ENCODE measurements at regions not wholly inside any gene's neighbourhood (a gene's known extent, or its start where the extent isn't known, plus 50 kb on each side); places are given as distances from the start of the nearest gene placed in this dataset.
"Not testable (repeated sequence)": the region's sequence is repeated elsewhere in the genome, so short reads cannot be mapped to it uniquely, and the experiment has no call there.

- DNase-seq, result no peak
These were observed 2338.6 kb downstream of the LRRC4C start for GRCh38 chr11:39120890-39121289.

- DNase-seq, result no peak
These were observed 2345.8 kb downstream of the LRRC4C start for GRCh38 chr11:39113606-39114005.

GRCh38 chr11:39102236-39102635 lies 2357.2 kb downstream of the LRRC4C start:
- no peak for DNase-seq

GRCh38 chr11:39078465-39078864 lies 2381.0 kb downstream of the LRRC4C start:
- DNase-seq, result no peak

- DNase-seq, result no peak
These were observed 2421.8 kb downstream of the LRRC4C start for GRCh38 chr11:39037611-39038010.

DNA sequence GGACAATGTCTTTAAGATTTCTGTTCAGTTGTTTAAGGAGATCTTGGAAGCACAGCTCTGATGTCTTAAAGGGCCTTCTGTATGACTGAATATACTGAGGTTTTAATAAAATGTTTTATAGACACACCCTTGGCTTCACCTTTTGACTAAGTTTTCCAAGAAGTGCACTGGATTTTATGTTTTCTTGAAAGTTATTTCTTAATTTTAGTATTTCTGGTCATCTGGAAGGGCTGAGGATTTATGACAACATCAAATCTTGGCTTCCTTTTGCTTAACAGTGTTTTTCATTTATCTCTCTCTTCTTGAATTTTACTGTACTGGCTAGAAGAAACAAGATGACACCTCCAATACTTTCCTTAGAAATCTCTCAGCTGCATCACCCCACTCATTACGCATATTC lies 2423.4 kb downstream of the LRRC4C start:
- DNase-seq, result no peak

DNA sequence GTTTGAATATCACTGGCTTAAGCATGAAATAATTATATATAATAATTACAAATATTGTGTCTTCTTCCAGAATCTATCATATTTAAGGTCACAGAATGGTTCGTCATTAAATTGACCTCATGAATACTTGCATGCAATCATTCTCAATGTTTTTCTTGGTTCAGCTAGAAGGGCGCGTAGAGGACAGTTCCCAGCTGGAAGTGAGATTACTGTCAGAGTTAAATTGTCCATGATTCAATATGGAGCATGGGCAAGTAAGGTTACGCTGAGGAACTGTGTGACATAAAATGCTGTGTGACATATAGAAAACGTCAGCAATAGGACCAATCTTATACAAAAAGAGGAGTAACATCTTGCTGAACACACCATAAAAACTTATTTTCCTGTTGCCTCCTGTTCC lies 2423.5 kb upstream of the RAG2 start:
- no peak for DNase-seq

GRCh38 chr11:39011797-39012196 lies 2413.8 kb upstream of the RAG2 start:
- DNase-seq, result no peak

- DNase-seq, result no peak
These were observed 2392.8 kb upstream of the RAG2 start for GRCh38 chr11:38990841-38991240.

DNA sequence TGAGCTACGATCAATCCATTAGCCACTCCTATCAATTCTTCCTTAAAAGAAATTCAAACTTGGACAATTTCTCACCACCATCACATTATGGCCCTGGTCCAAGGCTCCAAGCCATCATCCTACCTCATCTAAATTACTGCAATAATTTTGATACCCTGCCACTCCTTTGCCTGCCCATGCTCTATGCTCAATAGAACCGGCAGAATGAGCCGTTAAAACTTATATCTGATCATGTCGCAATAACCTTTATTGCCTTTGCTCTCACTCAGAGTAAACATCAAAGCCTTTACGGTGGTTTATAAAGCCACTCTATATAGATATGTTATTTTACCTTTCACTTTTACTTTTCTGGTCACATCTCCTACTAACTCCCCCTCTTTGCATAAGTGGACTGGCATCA lies 2392.1 kb upstream of the RAG2 start:
- no peak for DNase-seq

GRCh38 chr11:38988908-38989307 lies 2390.9 kb upstream of the RAG2 start:
- no peak for DNase-seq

DNA sequence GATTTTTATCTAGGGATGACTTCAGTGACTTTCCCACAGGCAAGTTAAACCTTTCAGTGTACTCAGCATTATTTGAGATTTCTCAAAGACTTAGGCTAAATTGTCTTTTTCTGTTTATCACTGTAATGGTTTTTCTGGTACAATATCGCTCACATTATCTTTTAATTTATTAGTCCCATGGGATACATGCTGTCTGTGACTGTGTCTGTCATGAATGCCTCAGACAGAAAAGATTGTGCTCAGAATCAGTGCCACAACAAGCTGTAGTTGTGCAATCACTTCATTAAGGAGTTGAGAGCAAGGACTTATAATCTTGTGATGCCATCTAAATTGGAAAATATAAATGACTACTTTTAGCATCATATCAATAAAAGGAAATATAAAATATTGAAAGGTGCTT lies 2374.2 kb upstream of the RAG2 start:
- DNase-seq, result no peak

GRCh38 chr11:38971141-38971540 lies 2373.1 kb upstream of the RAG2 start:
- no peak for DNase-seq

DNA sequence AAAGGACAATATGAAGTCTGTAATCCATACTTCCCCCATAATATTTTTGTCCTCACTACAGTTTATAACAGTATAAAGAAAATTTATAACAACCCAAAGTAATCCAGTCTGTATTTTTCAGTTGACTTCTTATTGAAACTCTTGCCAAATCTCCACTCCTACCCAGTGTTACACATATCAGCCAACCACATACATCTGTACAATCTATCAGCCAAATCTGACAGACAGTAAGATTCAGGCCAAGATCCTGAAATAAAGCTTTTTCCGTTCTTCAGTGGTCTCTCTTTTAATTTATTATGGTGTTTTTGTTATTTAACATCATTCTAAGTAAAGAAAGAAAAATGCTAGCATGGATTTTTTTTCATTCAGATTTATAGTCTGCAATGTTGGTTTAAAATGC lies 2370.9 kb upstream of the RAG2 start:
- DNase-seq, result no peak

- DNase-seq, result no peak
These were observed 2354.7 kb upstream of the RAG2 start for GRCh38 chr11:38952698-38953097.

- DNase-seq, result no peak
These were observed 2352.8 kb upstream of the RAG2 start for GRCh38 chr11:38950867-38951266.

DNA sequence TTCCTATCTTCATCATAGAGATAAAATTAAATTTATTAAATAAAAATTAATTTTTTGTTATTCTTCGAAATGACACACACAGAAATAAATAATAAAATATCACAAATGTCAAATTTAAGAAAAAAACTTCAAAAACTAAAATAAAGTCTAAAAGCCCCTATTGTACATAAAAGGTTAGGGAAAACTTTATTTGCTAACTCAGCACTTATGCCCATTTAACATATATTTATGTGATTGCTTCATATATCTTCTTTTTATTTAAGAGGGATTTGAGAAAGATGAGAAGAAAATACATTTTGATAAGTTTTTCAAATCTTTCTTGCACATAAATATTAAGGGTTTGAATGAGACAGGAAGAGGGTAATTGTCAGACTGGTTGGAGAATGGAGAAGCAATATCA lies 2350.4 kb upstream of the RAG2 start:
- DNase-seq, result no peak

DNA sequence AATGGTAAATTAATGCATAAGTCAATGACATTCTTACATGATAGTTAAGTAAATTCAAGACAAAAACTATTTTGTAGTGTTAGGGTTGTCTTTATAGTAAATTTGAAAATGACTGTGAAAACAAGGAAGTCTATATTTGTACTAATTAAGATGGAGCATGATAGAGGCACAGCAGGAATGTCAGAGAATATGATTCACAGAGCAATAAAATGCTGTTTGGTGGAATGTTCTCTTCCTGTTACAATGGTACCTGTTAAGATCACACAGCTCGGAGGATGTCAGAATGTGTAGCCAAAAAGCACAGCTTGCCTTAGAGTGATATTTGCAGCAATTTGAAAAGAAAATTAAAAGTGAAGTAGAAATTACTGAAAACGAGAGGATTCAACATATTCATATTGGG lies 2339.7 kb upstream of the RAG2 start:
- DNase-seq, result no peak

DNA sequence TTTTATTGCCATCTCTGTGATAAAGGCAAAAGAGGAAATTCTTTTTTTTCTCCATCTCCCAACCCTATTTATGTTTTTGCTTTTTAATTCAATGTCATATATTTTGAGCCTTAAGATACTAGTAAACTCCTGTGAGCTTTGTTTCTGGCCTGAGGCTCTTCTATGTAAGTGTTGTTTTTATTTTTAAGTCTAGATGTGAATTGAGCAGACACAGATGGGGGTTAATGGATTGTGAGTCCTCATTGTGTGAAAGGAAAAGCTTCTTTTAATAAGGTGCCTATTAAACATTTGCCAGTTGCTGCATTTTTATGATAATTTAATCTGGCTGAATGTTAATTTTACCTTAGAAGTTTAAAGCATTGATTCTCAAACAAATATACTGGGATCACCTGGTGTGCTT lies 2337.9 kb upstream of the RAG2 start:
- DNase-seq, result no peak

- no peak for DNase-seq
These were observed 2330.0 kb upstream of the RAG2 start for GRCh38 chr11:38927993-38928392.

GRCh38 chr11:38924644-38925043 lies 2326.6 kb upstream of the RAG2 start:
- DNase-seq, result no peak

- DNase-seq, result no peak
These were observed 2302.2 kb upstream of the RAG2 start for GRCh38 chr11:38900211-38900610.

DNA sequence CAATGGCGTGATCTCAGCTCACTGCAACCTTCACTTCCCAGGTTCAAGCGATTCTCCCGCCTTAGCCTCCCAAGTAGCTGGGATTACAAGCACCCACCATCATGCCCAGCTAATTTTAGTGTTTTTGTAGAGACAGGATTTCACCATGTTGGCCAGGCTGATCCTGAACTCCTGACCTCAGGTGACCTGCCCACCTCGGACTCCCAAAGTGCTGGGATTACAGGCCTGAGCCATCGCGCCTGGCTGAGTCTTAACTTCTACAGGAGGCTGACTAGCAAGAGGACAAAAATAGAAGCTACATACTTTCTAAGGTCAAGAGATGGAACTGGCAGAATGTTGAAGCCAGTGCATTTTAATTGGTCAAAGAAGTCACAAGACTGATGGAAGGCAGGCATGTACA lies 2296.2 kb upstream of the RAG2 start:
- DNase-seq, result not testable (repeated sequence)

- no peak for DNase-seq
These were observed 2286.3 kb upstream of the RAG2 start for GRCh38 chr11:38884145-38884865.

DNA sequence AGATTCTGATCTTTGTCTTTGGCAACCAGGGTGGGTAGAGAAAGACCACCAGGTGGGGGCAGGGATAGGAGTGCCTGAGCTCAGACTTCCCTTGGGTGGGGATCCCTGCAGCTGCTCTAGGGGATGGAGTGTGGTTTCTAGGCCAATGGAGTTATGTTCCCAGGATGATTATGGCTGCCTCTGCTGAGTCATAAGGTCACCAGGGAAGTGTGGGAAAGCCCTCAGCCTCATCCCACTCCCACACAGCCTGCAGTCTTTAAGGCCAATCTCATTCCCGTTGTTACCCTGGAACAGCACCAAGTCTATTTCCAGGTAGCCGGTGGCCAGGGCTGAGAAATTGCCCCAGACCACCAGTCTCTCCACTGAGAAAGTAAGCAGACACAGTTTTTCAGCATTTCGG lies 2269.3 kb upstream of the RAG2 start:
- no peak for DNase-seq

- no peak for DNase-seq
These were observed 2267.9 kb upstream of the RAG2 start for GRCh38 chr11:38865922-38866321.

Data from activated CD4-positive, alpha-beta T cell treated with anti-CD3 and anti-CD28 coated beads for 48 hours (primary cell).